ENCODE measurements at regions not wholly inside any gene's neighbourhood (a gene's known extent, or its start where the extent isn't known, plus 50 kb on each side); places are given as distances from the start of the nearest gene placed in this dataset.

- TF ChIP-seq CTCF (IDR thresholded peaks at IDR 0.05; ENCODE audit: low read depth, low read length, missing input control) (no peak), ZBTB33 (IDR thresholded peaks at IDR 0.05) (no peak)
Observed at GRCh38 chr11:81700076-81700475, 1033.6 kb downstream of the FAM181B start.

Measured in liver (tissue), 2 donors.